ENCODE measurements at regions not wholly inside any gene's neighbourhood (a gene's known extent, or its start where the extent isn't known, plus 50 kb on each side); places are given as distances from the start of the nearest gene placed in this dataset.

DNA sequence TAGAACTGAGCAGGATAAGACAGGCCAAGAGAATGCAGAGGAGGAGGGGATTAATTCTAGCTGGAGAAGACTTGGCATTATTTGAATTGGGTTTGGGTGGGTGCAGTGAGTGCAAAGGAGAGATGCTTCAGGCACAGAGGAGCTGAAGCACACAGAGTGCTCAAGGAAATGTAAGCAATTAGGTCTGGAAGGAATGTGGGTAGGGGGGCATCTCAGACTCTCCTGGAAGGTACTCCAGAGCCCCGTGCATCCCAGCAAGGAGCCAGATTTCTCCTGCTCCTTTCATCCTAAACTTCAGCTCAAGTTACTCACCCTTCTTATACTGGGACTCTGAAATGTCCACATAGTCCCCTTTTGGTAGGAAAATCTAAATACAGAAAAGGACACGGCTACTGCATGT is 143.6 kb upstream of the PFN2 start:
- TF ChIP-seq, protein P1, sequence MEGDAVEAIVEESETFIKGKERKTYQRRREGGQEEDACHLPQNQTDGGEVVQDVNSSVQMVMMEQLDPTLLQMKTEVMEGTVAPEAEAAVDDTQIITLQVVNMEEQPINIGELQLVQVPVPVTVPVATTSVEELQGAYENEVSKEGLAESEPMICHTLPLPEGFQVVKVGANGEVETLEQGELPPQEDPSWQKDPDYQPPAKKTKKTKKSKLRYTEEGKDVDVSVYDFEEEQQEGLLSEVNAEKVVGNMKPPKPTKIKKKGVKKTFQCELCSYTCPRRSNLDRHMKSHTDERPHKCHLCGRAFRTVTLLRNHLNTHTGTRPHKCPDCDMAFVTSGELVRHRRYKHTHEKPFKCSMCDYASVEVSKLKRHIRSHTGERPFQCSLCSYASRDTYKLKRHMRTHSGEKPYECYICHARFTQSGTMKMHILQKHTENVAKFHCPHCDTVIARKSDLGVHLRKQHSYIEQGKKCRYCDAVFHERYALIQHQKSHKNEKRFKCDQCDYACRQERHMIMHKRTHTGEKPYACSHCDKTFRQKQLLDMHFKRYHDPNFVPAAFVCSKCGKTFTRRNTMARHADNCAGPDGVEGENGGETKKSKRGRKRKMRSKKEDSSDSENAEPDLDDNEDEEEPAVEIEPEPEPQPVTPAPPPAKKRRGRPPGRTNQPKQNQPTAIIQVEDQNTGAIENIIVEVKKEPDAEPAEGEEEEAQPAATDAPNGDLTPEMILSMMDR (IDR thresholded peaks at IDR 0.05), result no peak
- no peak for TF ChIP-seq ZFX (IDR thresholded peaks at IDR 0.05; ENCODE audit: borderline replicate concordance)

Measured in 22Rv1 (cell line).